Neural progenitor cell (in vitro differentiated cells): ENCODE measurements at regions not wholly inside any gene's neighbourhood (a gene's known extent, or its start where the extent isn't known, plus 50 kb on each side); places are given as distances from the start of the nearest gene placed in this dataset.

Experiments
- DNase-seq: peaks from one replicate; pipeline ENCODE4 v3.0.0-alpha.2; 2016; ENCODE audit warnings: low spot score
- H2AFZ ChIP-seq: fragments of 200-600 bp; sonication (generic); replicated peaks from 2 replicates; pipeline ENCODE4 v1.6.1; 2016; ENCODE audit warnings: antibody characterized with exemption
- H3F3A ChIP-seq: fragments of 200-600 bp; sonication (generic); 2 replicates; pipeline ENCODE4 v1.6.1; 2016; ENCODE audit warnings: antibody characterized with exemption, low read depth
- H3K27ac ChIP-seq: fragments of 200-600 bp; sonication (generic); 2 replicates; pipeline ENCODE4 v1.5.1; 2016; ENCODE audit warnings: mild to moderate bottlenecking
- H3K27me3 ChIP-seq: fragments of 200-600 bp; sonication (generic); 2 replicates; pipeline ENCODE4 v1.6.1; 2016; ENCODE audit warnings: mild to moderate bottlenecking, moderate library complexity
- H3K36me3 ChIP-seq: fragments of 200-600 bp; sonication (generic); 2 replicates; pipeline ENCODE4 v1.5.1; 2016
- H3K4me1 ChIP-seq: fragments of 200-600 bp; sonication (generic); 2 replicates; pipeline ENCODE4 v1.6.1; 2016; ENCODE audit warnings: mixed run types
- H3K4me2 ChIP-seq: fragments of 200-600 bp; sonication (generic); 2 replicates; pipeline ENCODE4 v1.6.1; 2016
- H3K4me3 ChIP-seq: fragments of 200-600 bp; sonication (generic); 2 replicates; pipeline ENCODE4 v1.5.1; 2016
- H3K79me2 ChIP-seq: fragments of 200-600 bp; sonication (generic); 2 replicates; pipeline ENCODE4 v1.6.1; 2016; ENCODE audit warnings: low read depth
- H3K9ac ChIP-seq: fragments of 200-600 bp; sonication (generic); 2 replicates; pipeline ENCODE4 v1.6.1; 2016
- H3K9me3 ChIP-seq: fragments of 200-600 bp; sonication (generic); 2 replicates; pipeline ENCODE4 v1.5.1; 2016; ENCODE audit warnings: low read depth
- H4K20me1 ChIP-seq: fragments of 200-600 bp; sonication (generic); 2 replicates; pipeline ENCODE4 v1.6.1; 2016; ENCODE audit warnings: low read depth
- H3K27ac Mint-ChIP-seq: 3 replicates; pipeline ENCODE4 v1.8.0; 2021; ENCODE audit warnings: mixed read lengths
- H3K27me3 Mint-ChIP-seq: 2 replicates; pipeline ENCODE4 v1.8.0; 2022; ENCODE audit warnings: low read depth, mild to moderate bottlenecking, inconsistent platforms, moderate library complexity, mixed read lengths; ENCODE audit not compliant: insufficient read depth
- H3K36me3 Mint-ChIP-seq: 3 replicates; pipeline ENCODE4 v1.8.0; 2021; ENCODE audit warnings: mixed read lengths
- H3K4me1 Mint-ChIP-seq: 3 replicates; pipeline ENCODE4 v1.8.0; 2021; ENCODE audit warnings: mixed read lengths
- H3K4me3 Mint-ChIP-seq: 3 replicates; pipeline ENCODE4 v1.8.0; 2021; ENCODE audit warnings: mild to moderate bottlenecking, moderate library complexity, mixed read lengths
- H3K9me3 Mint-ChIP-seq: 3 replicates; pipeline ENCODE4 v1.8.0; 2020; ENCODE audit warnings: mixed read lengths
- CTCF ChIP-seq: fragments of 200-600 bp; sonication (generic); IDR thresholded peaks from 2 replicates; pipeline ENCODE4 v1.5.1; 2017; ENCODE audit warnings: antibody characterized with exemption, mild to moderate bottlenecking
- EZH2 ChIP-seq: fragments of 200-600 bp; sonication (generic); IDR thresholded peaks from 2 replicates; pipeline ENCODE4 v1.6.1; 2017; ENCODE audit warnings: antibody characterized with exemption, mild to moderate bottlenecking, moderate library complexity
- EZH2phosphoT487 ChIP-seq: fragments of 200-600 bp; sonication (generic); IDR thresholded peaks from 2 replicates; pipeline ENCODE4 v1.6.1; 2017; ENCODE audit warnings: antibody characterized with exemption

GRCh38 chr2:226491112-226491511, 308.5 kb downstream of the IRS1 start:
- H3K36me3 Mint-ChIP-seq: peaks cover 4% of the 10 kb centered on the region
- Histone ChIP-seq H3K27ac (no peak overlapping the region), H3K4me2 (no peak overlapping the region), H3K36me3 (no peaks in the 10 kb centered on the region), H3K9ac (no peak overlapping the region), H3K4me1 (peaks cover 7% of the 10 kb centered on the region), H3F3A (no peaks in the 10 kb centered on the region), H3K9me3 (no peaks in the 10 kb centered on the region), H3K4me3 (no peak overlapping the region), H4K20me1 (no peaks in the 10 kb centered on the region), H3K79me2 (no peaks in the 10 kb centered on the region), H3K27me3 (no peaks in the 10 kb centered on the region), H2AFZ (no peak overlapping the region)
- TF ChIP-seq CTCF (no peak), EZH2 (no peak), EZH2phosphoT487 (no peak)
- peaks cover 31% of the 10 kb centered on the region for H3K4me1 Mint-ChIP-seq
- peaks cover 5% of the 10 kb centered on the region for H3K9me3 Mint-ChIP-seq
- DNase-seq: no peak
- H3K27me3 Mint-ChIP-seq: peaks cover 4% of the 10 kb centered on the region
- no peak overlapping the region for H3K4me3 Mint-ChIP-seq
- no peak overlapping the region for H3K27ac Mint-ChIP-seq

GRCh38 chr2:226489775-226490541, 309.7 kb downstream of the IRS1 start:
- Mint-ChIP-seq H3K27me3 (peaks cover 4% of the 10 kb centered on the region), H3K9me3 (peaks cover 5% of the 10 kb centered on the region), H3K4me1 (peaks cover 23% of the 10 kb centered on the region), H3K4me3 (no peak overlapping the region), H3K27ac (no peak overlapping the region), H3K36me3 (peaks cover 4% of the 10 kb centered on the region)
- Histone ChIP-seq H3F3A (no peaks in the 10 kb centered on the region), H4K20me1 (no peaks in the 10 kb centered on the region), H2AFZ (no peak overlapping the region), H3K4me2 (no peak overlapping the region), H3K9ac (no peak overlapping the region), H3K79me2 (no peaks in the 10 kb centered on the region), H3K36me3 (no peaks in the 10 kb centered on the region), H3K4me3 (no peak overlapping the region), H3K9me3 (no peaks in the 10 kb centered on the region), H3K27me3 (no peaks in the 10 kb centered on the region), H3K4me1 (peaks cover 1% of the 10 kb centered on the region), H3K27ac (no peak overlapping the region)
- TF ChIP-seq EZH2phosphoT487 (no peak), CTCF (no peak), EZH2 (no peak)
- no peak for DNase-seq

GRCh38 chr2:226488034-226488433, 311.6 kb downstream of the IRS1 start:
- no peaks in the 10 kb centered on the region for H3K27me3 ChIP-seq

More at GRCh38 chr2:226488034-226488433, 311.6 kb downstream of the IRS1 start:
- Histone ChIP-seq H3K27ac (no peak overlapping the region), H3F3A (peaks cover 13% of the 10 kb centered on the region), H3K4me1 (peaks cover 19% of the 10 kb centered on the region), H3K9me3 (no peaks in the 10 kb centered on the region), H3K79me2 (no peaks in the 10 kb centered on the region), H4K20me1 (no peaks in the 10 kb centered on the region), H3K9ac (no peak overlapping the region), H2AFZ (no peak overlapping the region), H3K4me3 (no peak overlapping the region), H3K4me2 (no peak overlapping the region), H3K36me3 (no peaks in the 10 kb centered on the region)
- H3K4me3 Mint-ChIP-seq: no peak overlapping the region
- DNase-seq: no peak
- peaks cover 25% of the 10 kb centered on the region for H3K4me1 Mint-ChIP-seq
- no peak overlapping the region for H3K27ac Mint-ChIP-seq
- H3K27me3 Mint-ChIP-seq: no peaks in the 10 kb centered on the region
- peaks cover 5% of the 10 kb centered on the region for H3K9me3 Mint-ChIP-seq
- peaks cover 4% of the 10 kb centered on the region for H3K36me3 Mint-ChIP-seq
- no peak for TF ChIP-seq CTCF
- TF ChIP-seq EZH2phosphoT487: no peak
- no peak for TF ChIP-seq EZH2
